ENCODE measurements at regions not wholly inside any gene's neighbourhood (a gene's known extent, or its start where the extent isn't known, plus 50 kb on each side); places are given as distances from the start of the nearest gene placed in this dataset.

- no peak overlapping the region for H3K27ac ChIP-seq (ENCODE audit: insufficient read depth, low read length, poor library complexity, severe bottlenecking)
- H3K36me3 ChIP-seq (ENCODE audit: control insufficient read depth, insufficient read depth, low read length) = no peaks in the 10 kb centered on the region
- no peaks in the 10 kb centered on the region for H3K4me1 ChIP-seq (ENCODE audit: control insufficient read depth, insufficient read depth, low read length, poor library complexity, severe bottlenecking)
- no peaks in the 10 kb centered on the region for H3K27me3 ChIP-seq (replicated peaks; ENCODE audit: control insufficient read depth, insufficient read depth, low read length, poor library complexity, severe bottlenecking)
- no peak overlapping the region for H3K4me3 ChIP-seq (ENCODE audit: insufficient read depth, low read depth, low read length, poor library complexity, severe bottlenecking)
- DNase-seq = no peak
- no peaks in the 10 kb centered on the region for H3K9me3 ChIP-seq (ENCODE audit: control insufficient read depth, low read length)
Observed at GRCh38 chr2:128983094-128983493, 664.4 kb upstream of the HS6ST1 start.

- no peak for DNase-seq
- no peaks in the 10 kb centered on the region for H3K36me3 ChIP-seq (ENCODE audit: control insufficient read depth, insufficient read depth, low read length)
- no peak overlapping the region for H3K4me3 ChIP-seq (ENCODE audit: insufficient read depth, low read depth, low read length, poor library complexity, severe bottlenecking)
- H3K9me3 ChIP-seq (ENCODE audit: control insufficient read depth, low read length) = no peaks in the 10 kb centered on the region
- no peaks in the 10 kb centered on the region for H3K27me3 ChIP-seq (replicated peaks; ENCODE audit: control insufficient read depth, insufficient read depth, low read length, poor library complexity, severe bottlenecking)
- H3K4me1 ChIP-seq (ENCODE audit: control insufficient read depth, insufficient read depth, low read length, poor library complexity, severe bottlenecking) = no peaks in the 10 kb centered on the region
- H3K27ac ChIP-seq (ENCODE audit: insufficient read depth, low read length, poor library complexity, severe bottlenecking) = no peak overlapping the region
Observed at GRCh38 chr2:128984081-128984480, 665.4 kb upstream of the HS6ST1 start.

- H3K4me3 ChIP-seq (ENCODE audit: insufficient read depth, low read depth, low read length, poor library complexity, severe bottlenecking) = no peak overlapping the region
- H3K4me1 ChIP-seq (ENCODE audit: control insufficient read depth, insufficient read depth, low read length, poor library complexity, severe bottlenecking) = no peaks in the 10 kb centered on the region
- H3K9me3 ChIP-seq (ENCODE audit: control insufficient read depth, low read length) = no peaks in the 10 kb centered on the region
- H3K27me3 ChIP-seq (replicated peaks; ENCODE audit: control insufficient read depth, insufficient read depth, low read length, poor library complexity, severe bottlenecking) = no peaks in the 10 kb centered on the region
- no peak for DNase-seq
- H3K36me3 ChIP-seq (ENCODE audit: control insufficient read depth, insufficient read depth, low read length) = no peaks in the 10 kb centered on the region
- no peak overlapping the region for H3K27ac ChIP-seq (ENCODE audit: insufficient read depth, low read length, poor library complexity, severe bottlenecking)
Observed at GRCh38 chr2:128984855-128985254, 666.2 kb upstream of the HS6ST1 start.

GRCh38 chr2:128986026-128986715 is 667.5 kb upstream of the HS6ST1 start:
- Histone ChIP-seq H3K4me1 (ENCODE audit: control insufficient read depth, insufficient read depth, low read length, poor library complexity, severe bottlenecking) (no peaks in the 10 kb centered on the region), H3K27me3 (replicated peaks; ENCODE audit: control insufficient read depth, insufficient read depth, low read length, poor library complexity, severe bottlenecking) (no peaks in the 10 kb centered on the region), H3K27ac (ENCODE audit: insufficient read depth, low read length, poor library complexity, severe bottlenecking) (no peak overlapping the region), H3K36me3 (ENCODE audit: control insufficient read depth, insufficient read depth, low read length) (no peaks in the 10 kb centered on the region), H3K9me3 (ENCODE audit: control insufficient read depth, low read length) (no peaks in the 10 kb centered on the region), H3K4me3 (ENCODE audit: insufficient read depth, low read depth, low read length, poor library complexity, severe bottlenecking) (no peak overlapping the region)
- no peak for DNase-seq

GRCh38 chr2:128986867-128987268 is 668.2 kb upstream of the HS6ST1 start:
- no peaks in the 10 kb centered on the region for H3K9me3 ChIP-seq (ENCODE audit: control insufficient read depth, low read length)
- no peaks in the 10 kb centered on the region for H3K27me3 ChIP-seq (replicated peaks; ENCODE audit: control insufficient read depth, insufficient read depth, low read length, poor library complexity, severe bottlenecking)
- DNase-seq = no peak
- no peaks in the 10 kb centered on the region for H3K36me3 ChIP-seq (ENCODE audit: control insufficient read depth, insufficient read depth, low read length)
- no peak overlapping the region for H3K27ac ChIP-seq (ENCODE audit: insufficient read depth, low read length, poor library complexity, severe bottlenecking)
- no peak overlapping the region for H3K4me3 ChIP-seq (ENCODE audit: insufficient read depth, low read depth, low read length, poor library complexity, severe bottlenecking)
- H3K4me1 ChIP-seq (ENCODE audit: control insufficient read depth, insufficient read depth, low read length, poor library complexity, severe bottlenecking) = no peaks in the 10 kb centered on the region

GRCh38 chr2:128988326-128988725 is 669.7 kb upstream of the HS6ST1 start:
- no peaks in the 10 kb centered on the region for H3K9me3 ChIP-seq (ENCODE audit: control insufficient read depth, low read length)
- H3K27me3 ChIP-seq (replicated peaks; ENCODE audit: control insufficient read depth, insufficient read depth, low read length, poor library complexity, severe bottlenecking) = no peaks in the 10 kb centered on the region
- no peak overlapping the region for H3K4me3 ChIP-seq (ENCODE audit: insufficient read depth, low read depth, low read length, poor library complexity, severe bottlenecking)
- no peaks in the 10 kb centered on the region for H3K4me1 ChIP-seq (ENCODE audit: control insufficient read depth, insufficient read depth, low read length, poor library complexity, severe bottlenecking)
- no peak overlapping the region for H3K27ac ChIP-seq (ENCODE audit: insufficient read depth, low read length, poor library complexity, severe bottlenecking)
- no peak for DNase-seq
- H3K36me3 ChIP-seq (ENCODE audit: control insufficient read depth, insufficient read depth, low read length) = no peaks in the 10 kb centered on the region

- no peaks in the 10 kb centered on the region for H3K27me3 ChIP-seq (replicated peaks; ENCODE audit: control insufficient read depth, insufficient read depth, low read length, poor library complexity, severe bottlenecking)
- no peaks in the 10 kb centered on the region for H3K36me3 ChIP-seq (ENCODE audit: control insufficient read depth, insufficient read depth, low read length)
- DNase-seq = no peak
- H3K27ac ChIP-seq (ENCODE audit: insufficient read depth, low read length, poor library complexity, severe bottlenecking) = no peak overlapping the region
- no peaks in the 10 kb centered on the region for H3K4me1 ChIP-seq (ENCODE audit: control insufficient read depth, insufficient read depth, low read length, poor library complexity, severe bottlenecking)
- H3K9me3 ChIP-seq (ENCODE audit: control insufficient read depth, low read length) = no peaks in the 10 kb centered on the region
- H3K4me3 ChIP-seq (ENCODE audit: insufficient read depth, low read depth, low read length, poor library complexity, severe bottlenecking) = no peak overlapping the region
Observed at GRCh38 chr2:128988967-128989366, 670.3 kb upstream of the HS6ST1 start.

GRCh38 chr2:128995086-128995485 is 676.4 kb upstream of the HS6ST1 start:
- Histone ChIP-seq H3K27me3 (replicated peaks; ENCODE audit: control insufficient read depth, insufficient read depth, low read length, poor library complexity, severe bottlenecking) (no peaks in the 10 kb centered on the region), H3K4me1 (ENCODE audit: control insufficient read depth, insufficient read depth, low read length, poor library complexity, severe bottlenecking) (no peaks in the 10 kb centered on the region)

GRCh38 chr2:128996078-128996477 is 677.4 kb upstream of the HS6ST1 start:
- Histone ChIP-seq H3K36me3 (ENCODE audit: control insufficient read depth, insufficient read depth, low read length) (no peaks in the 10 kb centered on the region), H3K4me1 (ENCODE audit: control insufficient read depth, insufficient read depth, low read length, poor library complexity, severe bottlenecking) (no peaks in the 10 kb centered on the region), H3K9me3 (ENCODE audit: control insufficient read depth, low read length) (no peaks in the 10 kb centered on the region), H3K4me3 (ENCODE audit: insufficient read depth, low read depth, low read length, poor library complexity, severe bottlenecking) (no peak overlapping the region), H3K27me3 (replicated peaks; ENCODE audit: control insufficient read depth, insufficient read depth, low read length, poor library complexity, severe bottlenecking) (no peaks in the 10 kb centered on the region), H3K27ac (ENCODE audit: insufficient read depth, low read length, poor library complexity, severe bottlenecking) (no peak overlapping the region)
- no peak for DNase-seq

More at GRCh38 chr2:128995086-128995485, 676.4 kb upstream of the HS6ST1 start:
- Histone ChIP-seq H3K27ac (ENCODE audit: insufficient read depth, low read length, poor library complexity, severe bottlenecking) (no peak overlapping the region), H3K9me3 (ENCODE audit: control insufficient read depth, low read length) (no peaks in the 10 kb centered on the region), H3K4me3 (ENCODE audit: insufficient read depth, low read depth, low read length, poor library complexity, severe bottlenecking) (no peak overlapping the region), H3K36me3 (ENCODE audit: control insufficient read depth, insufficient read depth, low read length) (no peaks in the 10 kb centered on the region)
- no peak for DNase-seq

GRCh38 chr2:128997166-128997866 is 678.6 kb upstream of the HS6ST1 start:
- H3K9me3 ChIP-seq (ENCODE audit: control insufficient read depth, low read length) = no peaks in the 10 kb centered on the region
- H3K4me1 ChIP-seq (ENCODE audit: control insufficient read depth, insufficient read depth, low read length, poor library complexity, severe bottlenecking) = no peaks in the 10 kb centered on the region
- no peaks in the 10 kb centered on the region for H3K36me3 ChIP-seq (ENCODE audit: control insufficient read depth, insufficient read depth, low read length)
- H3K4me3 ChIP-seq (ENCODE audit: insufficient read depth, low read depth, low read length, poor library complexity, severe bottlenecking) = no peak overlapping the region
- H3K27me3 ChIP-seq (replicated peaks; ENCODE audit: control insufficient read depth, insufficient read depth, low read length, poor library complexity, severe bottlenecking) = no peaks in the 10 kb centered on the region
- no peak for DNase-seq
- no peak overlapping the region for H3K27ac ChIP-seq (ENCODE audit: insufficient read depth, low read length, poor library complexity, severe bottlenecking)
